Kidney epithelial cell (primary cell): ENCODE measurements at regions not wholly inside any gene's neighbourhood (a gene's known extent, or its start where the extent isn't known, plus 50 kb on each side); places are given as distances from the start of the nearest gene placed in this dataset.

Experiments used
- DNase-seq: peaks from one replicate; pipeline ENCODE4 v3.0.0-alpha.2; 2010; ENCODE audit warnings: low read depth
- H3K27me3 ChIP-seq: 2 replicates; pipeline ENCODE4 v1.6.0; 2011; ENCODE audit warnings: low read length; ENCODE audit not compliant: control insufficient read depth, insufficient read depth
- H3K36me3 ChIP-seq: 2 replicates; pipeline ENCODE4 v1.5.1; 2011; ENCODE audit warnings: low read length; ENCODE audit not compliant: control insufficient read depth, insufficient read depth
- H3K4me3 ChIP-seq: 2 replicates; pipeline ENCODE4 v1.5.1; 2011; ENCODE audit warnings: low read depth, mild to moderate bottlenecking, control low read depth, low read length
- TF ChIP-seq, protein P1 (sequence below): IDR thresholded peaks from 2 replicates; pipeline ENCODE4 v1.5.1; 2011; ENCODE audit warnings: mild to moderate bottlenecking, moderate library complexity, low read length, control low read depth, inconsistent platforms; ENCODE audit not compliant: insufficient read depth, poor library complexity, severe bottlenecking

DNA sequence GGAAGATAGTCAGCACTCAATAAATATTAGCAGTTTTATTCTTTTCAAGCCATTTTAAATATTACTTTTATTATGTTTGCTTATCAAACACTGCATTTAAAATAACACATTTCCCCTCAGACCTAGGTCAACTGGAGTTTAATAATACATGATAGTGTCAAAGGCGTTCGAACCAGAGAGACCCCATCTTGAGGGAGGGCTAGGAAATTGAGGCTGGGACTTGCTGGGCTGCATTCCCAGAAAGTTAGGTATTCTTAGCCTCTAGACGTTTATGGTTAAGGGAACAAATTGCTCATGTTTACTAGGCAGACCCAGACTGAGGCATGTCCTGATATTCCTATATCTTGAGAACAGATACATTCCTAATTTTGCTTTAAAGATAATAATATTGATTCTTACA lies 426.5 kb downstream of the METTL4 start:
- no peaks in the 10 kb centered on the region for H3K27me3 ChIP-seq
- no peak overlapping the region for H3K4me3 ChIP-seq
- DNase-seq, result no peak
- TF ChIP-seq, protein P1, sequence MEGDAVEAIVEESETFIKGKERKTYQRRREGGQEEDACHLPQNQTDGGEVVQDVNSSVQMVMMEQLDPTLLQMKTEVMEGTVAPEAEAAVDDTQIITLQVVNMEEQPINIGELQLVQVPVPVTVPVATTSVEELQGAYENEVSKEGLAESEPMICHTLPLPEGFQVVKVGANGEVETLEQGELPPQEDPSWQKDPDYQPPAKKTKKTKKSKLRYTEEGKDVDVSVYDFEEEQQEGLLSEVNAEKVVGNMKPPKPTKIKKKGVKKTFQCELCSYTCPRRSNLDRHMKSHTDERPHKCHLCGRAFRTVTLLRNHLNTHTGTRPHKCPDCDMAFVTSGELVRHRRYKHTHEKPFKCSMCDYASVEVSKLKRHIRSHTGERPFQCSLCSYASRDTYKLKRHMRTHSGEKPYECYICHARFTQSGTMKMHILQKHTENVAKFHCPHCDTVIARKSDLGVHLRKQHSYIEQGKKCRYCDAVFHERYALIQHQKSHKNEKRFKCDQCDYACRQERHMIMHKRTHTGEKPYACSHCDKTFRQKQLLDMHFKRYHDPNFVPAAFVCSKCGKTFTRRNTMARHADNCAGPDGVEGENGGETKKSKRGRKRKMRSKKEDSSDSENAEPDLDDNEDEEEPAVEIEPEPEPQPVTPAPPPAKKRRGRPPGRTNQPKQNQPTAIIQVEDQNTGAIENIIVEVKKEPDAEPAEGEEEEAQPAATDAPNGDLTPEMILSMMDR, result no peak
- no peaks in the 10 kb centered on the region for H3K36me3 ChIP-seq

DNA sequence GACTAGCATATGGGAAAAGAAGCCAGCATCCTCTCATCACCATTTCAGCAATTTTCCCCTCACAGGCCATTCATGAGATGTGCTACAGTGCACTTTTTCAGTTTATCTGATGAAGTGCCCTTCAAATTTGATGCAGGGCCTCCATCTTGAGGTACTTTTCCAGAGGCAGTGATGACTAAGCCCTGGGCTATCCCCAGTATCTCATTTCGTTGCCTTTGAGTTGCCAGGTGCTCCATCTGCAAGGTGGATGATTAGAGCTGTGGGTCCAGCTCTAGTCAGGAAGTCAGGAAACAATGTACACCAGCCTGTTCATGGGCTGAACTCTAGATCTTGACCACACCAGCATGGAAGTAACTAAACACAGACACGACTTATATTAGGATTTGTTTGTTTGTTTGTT lies 425.2 kb downstream of the METTL4 start:
- no peaks in the 10 kb centered on the region for H3K36me3 ChIP-seq
- no peaks in the 10 kb centered on the region for H3K27me3 ChIP-seq
- TF ChIP-seq, protein P1, result no peak
- no peak for DNase-seq
- H3K4me3 ChIP-seq, result no peak overlapping the region

DNA sequence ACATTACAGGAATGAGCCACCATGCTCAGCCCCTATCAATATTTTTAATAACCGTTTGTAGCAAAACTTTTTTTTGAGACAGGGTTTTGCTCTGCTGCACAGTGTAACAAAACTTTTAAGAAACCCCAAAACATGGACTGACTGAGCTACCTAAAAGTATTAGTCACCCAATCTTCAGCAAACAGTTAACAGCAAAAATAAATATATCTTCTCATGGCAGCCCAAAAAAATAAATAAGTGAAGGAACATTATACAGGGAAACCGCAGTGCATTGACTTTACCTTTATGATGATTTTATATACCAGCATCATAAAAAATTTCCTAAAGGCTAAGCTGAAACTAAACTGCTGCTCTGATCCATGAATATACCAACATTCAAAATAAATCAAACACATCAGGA lies 424.6 kb downstream of the METTL4 start:
- no peak for DNase-seq
- no peak overlapping the region for H3K4me3 ChIP-seq
- H3K36me3 ChIP-seq, result no peaks in the 10 kb centered on the region
- no peaks in the 10 kb centered on the region for H3K27me3 ChIP-seq
- TF ChIP-seq, protein P1, result no peak

DNA sequence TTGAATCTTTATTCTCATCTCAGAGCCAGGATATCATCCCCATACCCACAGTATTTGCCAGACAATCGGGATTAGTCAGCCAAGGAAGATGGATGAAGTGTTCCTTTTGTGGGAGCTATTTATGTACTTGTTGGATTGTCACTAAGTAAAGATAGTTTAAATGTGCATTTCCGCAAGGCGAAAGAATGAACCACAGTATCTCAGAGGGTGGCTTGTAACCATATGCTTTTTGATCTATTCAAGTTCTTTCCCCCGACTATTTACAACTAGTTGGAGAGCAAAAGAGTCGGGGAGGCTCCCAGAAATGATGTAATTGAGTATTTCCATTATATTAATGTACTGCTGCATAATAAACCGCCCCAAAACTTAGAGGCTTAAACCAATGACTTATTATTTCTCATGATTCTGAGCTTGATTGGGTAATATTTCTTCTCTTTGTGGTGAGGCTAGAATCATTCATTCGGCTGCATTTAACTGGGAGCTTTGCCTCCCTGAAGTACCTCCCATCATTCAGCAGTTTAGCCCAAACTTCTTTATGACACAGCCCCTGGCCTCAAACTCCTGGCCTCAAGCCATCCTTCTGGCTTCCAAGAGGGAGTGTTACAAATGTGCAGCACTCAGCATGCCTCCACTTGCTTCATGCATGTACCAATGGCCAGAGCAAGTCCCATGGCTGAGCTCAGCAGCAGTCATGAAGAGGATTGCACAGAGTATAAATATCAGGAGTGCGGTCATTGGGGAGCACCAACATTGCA lies 423.7 kb downstream of the METTL4 start:
- no peaks in the 10 kb centered on the region for H3K27me3 ChIP-seq

DNA sequence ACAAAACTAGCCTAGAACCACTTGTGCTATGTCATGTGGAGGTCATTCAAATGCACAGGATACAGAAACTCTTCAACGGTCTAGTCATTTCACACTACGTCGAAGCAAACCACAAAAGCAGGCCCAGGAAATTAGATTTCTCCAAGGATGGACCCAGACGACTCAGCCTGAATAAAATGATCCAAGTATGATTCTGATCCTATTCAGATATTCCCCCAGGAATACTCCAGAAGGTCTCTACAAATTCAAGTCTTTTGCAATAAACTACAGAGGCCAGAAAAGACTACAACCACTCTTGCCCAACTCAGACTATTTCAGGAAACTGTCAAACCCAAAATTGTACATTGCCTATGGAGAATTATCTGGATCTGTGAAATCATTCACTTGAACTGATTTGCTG lies 422.5 kb downstream of the METTL4 start:
- no peaks in the 10 kb centered on the region for H3K27me3 ChIP-seq

More for the DNA sequence above, 423.7 kb downstream of the METTL4 start:
- H3K36me3 ChIP-seq, result no peaks in the 10 kb centered on the region
- TF ChIP-seq, protein P1, result no peak
- DNase-seq, result no peak
- H3K4me3 ChIP-seq, result no peak overlapping the region

More for the DNA sequence above, 422.5 kb downstream of the METTL4 start:
- TF ChIP-seq, protein P1, result no peak
- Histone ChIP-seq H3K4me3 (no peak overlapping the region), H3K36me3 (no peaks in the 10 kb centered on the region)
- no peak for DNase-seq
